ENCODE measurements at regions not wholly inside any gene's neighbourhood (a gene's known extent, or its start where the extent isn't known, plus 50 kb on each side); places are given as distances from the start of the nearest gene placed in this dataset.
"Not testable (repeated sequence)": the region's sequence is repeated elsewhere in the genome, so short reads cannot be mapped to it uniquely, and the experiment has no call there.

GRCh38 chr15:75100679-75101078 is 77.3 kb downstream of the PPCDC start:
- no peak for DNase-seq

GRCh38 chr15:75104804-75105557 is 81.6 kb downstream of the PPCDC start:
- peak in 8 of 58 donors; percentile 7 to 36 (median 20) for DNase-seq

DNA sequence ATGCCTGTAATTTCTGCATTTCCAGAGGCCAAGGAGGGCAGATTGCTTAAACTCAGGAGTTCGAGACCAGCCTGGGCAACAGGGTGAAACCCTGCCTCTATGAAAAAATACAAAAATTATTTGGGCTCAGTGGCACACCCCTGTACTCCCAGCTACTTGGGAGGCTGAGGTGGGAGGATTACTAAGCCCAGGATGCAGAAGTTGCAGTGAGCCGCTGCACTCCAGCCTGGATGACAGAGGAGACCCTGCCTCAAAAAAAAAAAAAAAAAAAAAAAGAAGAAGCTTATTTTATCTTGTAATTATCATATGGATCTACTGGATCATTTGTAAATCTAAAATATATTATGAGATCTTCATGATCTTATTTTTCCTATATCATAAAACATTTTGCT is 84.1 kb downstream of the PPCDC start:
- DNase-seq = no peak

DNA sequence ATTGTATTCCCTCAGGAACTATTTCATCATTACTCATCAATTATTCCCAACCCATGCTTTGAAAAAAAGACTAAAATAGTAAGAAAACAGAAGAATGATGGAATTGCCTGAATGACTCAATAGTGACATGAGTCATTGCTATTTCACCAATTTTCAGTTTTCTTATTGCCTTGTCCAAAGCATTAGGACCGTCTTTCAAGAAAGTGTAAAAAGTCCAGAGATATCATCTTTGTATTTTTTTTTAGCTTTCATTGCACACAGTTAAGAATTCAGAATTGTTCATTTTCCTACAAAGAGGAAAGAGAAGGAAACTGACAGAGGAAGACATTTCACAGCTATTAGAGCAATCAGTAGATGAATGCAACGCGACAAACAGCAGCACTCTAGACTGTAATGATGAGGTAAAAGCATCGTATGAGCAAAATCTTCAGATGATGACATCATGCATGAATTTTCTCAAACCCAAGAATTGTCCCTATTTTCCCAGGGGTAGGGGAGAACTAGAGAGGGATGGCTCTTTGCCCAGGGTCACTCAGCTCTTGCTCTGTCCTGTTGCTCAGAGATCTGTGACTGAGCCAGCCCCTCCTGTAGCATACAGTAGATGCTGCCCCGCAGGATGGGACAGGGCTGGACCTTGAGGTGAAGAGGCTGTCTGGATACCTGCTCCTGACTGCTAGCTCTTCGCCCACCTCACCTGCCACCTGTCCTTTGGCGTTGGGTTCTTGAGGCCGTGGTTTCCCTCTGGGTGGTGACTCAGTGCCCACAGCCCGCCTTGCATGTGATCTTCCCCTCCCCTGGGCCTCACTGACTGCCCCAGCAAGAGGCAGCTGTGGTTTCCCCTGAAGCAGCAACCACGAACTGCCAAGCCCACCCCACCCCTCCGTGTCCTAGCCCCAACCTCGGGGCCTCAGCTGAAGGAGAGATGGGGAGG is 84.8 kb downstream of the PPCDC start:
- no peak for DNase-seq

DNA sequence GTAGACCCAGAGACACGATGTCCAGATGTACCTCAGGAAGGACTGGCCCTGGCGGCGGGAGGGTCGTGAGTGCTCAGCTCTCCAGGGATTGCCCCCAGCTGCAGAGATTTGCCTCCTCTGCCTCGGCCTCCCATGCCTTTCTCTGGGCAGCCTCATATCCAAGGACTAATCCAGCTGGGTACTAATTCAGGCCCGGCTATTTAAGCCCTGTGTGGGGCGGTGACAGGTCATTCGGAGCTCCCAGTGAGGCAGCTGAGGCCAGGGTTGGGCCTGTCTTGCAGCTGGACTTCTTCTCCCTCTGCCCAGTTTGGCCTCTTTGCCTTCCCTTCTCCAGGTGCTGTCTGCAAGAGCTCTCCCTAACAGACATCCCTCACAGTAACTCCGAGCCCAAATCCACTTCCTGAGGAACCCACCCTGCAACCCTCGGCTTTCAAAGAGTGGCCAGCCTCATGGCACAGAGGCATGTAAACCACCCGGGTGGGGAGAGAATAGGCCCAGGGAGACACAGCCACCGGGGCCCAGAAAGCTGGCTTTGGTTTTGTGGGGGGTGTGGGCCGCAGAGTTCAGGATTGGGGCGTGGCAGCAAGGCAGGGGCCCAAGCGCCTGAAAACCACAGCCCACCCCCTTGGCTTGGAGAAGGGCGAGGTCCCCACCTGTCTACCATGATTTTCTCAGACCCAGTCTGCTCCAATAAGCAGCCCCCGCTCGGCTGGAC is 85.8 kb downstream of the PPCDC start:
- DNase-seq = no peak

DNA sequence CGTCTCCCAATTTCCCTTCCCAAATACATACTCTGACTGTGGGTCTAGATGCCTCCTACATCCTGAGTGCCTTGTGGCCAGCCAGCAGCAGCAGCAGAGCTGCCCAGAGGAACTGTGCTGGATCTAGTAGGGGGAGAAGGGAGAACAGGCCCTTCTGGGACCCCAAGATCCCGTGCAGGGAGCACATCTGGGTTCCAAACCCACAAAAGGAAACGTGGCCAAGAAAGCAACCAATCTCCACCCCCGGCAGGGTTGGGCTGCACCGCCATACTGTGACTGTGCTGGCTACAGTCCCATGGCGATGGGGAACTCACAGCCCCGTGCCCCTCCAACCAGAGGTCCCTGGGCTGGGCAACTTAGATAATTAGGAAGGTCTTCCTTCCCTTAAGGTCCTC is 86.3 kb downstream of the PPCDC start:
- DNase-seq = no peak

DNA sequence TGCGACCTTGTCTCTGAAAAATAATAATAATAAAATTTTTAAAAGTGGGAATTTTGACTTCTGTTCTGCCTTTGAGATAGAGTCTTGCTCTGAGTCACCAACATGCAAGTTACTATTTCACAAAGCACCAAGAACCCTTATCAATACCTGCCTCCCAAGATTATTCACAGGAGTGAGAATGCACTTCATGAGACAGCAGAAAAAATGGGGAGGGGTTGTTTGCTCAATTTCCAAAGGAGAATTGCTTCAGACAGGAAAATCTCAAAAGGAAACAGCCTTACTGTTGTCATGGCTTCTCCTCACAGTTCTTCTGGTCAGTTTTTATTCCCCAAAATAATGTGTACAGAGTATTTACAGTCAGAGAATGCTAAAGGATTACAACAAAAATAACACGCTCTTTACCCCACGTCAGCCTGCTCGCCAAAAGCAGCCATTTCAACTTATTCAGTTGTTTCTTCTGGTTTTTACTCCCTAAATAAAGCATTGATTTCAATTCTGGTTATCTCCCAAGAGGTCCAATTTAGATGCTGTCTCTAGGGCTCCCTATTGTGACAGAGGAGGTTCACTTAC is 89.0 kb downstream of the PPCDC start:
- no peak for DNase-seq

GRCh38 chr15:75112848-75113492 is 88.7 kb upstream of the C15orf39 start:
- DNase-seq = no peak

- DNase-seq = no peak
Observed at GRCh38 chr15:75114327-75114726, 87.4 kb upstream of the C15orf39 start.

DNA sequence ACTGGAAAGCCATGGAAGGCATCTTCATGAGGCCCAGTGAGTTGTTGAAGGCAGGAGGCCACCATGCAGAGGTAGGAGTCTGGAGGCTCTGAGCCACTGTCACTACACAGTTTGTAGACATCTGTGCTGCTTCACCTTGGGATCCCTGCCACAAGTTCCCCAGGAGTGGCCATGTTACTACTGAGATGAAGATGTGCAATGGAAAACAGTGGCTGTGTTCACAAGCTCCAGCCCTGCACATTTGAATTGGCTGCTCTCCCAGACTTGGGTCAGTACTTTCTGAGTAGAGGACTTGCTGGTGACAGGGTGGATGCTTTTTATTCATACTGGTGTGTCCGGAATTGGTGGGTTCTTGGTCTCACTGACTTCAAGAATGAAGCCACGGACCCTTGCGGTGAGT is 86.9 kb upstream of the C15orf39 start:
- peak in 11 of 58 donors; percentile 3 to 32 (median 16) for DNase-seq

GRCh38 chr15:75115411-75115913 is 86.2 kb upstream of the C15orf39 start:
- DNase-seq = not testable (repeated sequence)

DNA sequence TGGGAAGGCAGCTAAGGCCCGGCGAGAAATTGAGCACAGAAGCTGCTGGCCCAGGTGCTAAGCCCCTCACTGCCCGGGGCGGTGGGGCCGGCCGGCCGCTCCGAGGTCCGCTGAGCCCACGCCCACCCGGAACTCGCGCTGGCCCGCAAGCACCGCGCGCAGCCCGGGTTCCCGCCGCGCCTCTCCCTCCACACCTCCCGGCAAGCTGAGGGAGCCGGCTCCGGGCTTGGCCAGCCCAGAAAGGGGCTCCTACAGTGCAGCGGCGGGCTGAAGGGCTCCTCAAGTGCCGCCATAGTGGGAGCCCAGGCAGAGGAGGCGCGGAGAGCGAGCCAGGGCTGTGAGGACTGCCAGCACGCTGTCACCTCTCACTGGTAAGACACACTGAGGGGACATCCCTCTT is 85.5 kb upstream of the C15orf39 start:
- not testable (repeated sequence) for DNase-seq

DNA sequence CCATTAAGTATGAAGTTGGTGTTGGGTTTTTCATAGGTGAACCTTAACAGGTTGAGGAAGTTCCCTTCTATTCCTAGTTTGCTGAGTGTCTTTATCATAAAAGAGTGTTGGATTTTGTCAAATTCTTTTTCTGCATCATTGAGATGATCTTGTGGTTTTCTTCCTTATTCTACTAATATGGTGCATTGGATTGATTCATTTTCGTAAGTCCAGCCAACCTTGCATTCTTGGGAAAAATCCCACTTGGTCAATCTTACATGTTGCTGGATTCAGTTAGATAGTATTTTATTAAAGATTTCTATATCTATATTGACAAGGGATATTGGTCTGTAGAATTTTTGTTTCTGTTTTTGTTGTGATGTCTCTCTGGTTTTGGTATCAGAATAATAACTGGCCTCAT is 83.7 kb upstream of the C15orf39 start:
- no peak for DNase-seq

DNA sequence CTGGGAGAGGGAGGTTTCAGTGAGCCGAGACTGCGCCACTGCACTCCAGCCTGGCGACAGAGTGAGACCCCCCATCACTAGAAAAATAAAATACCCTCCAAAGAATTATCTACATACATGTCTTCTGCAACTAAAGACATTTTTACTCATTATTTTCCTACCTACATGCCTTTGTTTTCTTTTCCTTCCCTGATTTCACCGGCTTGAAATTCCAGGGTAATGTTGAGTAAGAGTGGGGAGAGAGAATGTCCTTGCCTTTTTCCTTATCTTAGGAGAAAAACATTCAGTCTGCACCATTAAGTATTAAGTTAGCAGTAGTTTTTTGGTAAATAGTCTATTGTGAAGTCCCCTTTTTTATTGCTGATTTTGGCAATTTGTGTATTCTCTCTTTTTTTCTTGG is 82.4 kb upstream of the C15orf39 start:
- not testable (repeated sequence) for DNase-seq

- DNase-seq = no peak
Observed at GRCh38 chr15:75121491-75121890, 80.2 kb upstream of the C15orf39 start.

DNA sequence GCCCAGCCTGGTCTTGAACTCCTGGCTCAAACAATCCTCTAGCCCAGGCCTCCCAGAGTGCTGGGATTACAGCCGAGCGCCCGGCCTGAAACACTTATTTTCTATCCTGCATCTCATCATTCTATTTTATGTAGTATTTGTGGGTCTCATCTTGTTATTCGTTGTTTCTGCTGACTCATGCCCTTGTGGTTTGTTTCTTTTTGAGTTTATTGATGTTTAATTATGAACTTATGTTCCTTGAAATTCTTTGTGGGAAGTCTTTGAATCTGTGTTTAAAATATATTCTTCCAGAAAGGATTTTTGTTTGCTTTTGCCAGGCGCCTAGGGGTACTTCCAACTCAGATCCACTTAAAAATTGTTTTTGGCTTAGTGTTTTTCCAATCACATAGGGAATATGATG is 78.3 kb upstream of the C15orf39 start:
- no peak for DNase-seq

GRCh38 chr15:75124278-75124677 is 77.4 kb upstream of the C15orf39 start:
- not testable (repeated sequence) for DNase-seq

DNA sequence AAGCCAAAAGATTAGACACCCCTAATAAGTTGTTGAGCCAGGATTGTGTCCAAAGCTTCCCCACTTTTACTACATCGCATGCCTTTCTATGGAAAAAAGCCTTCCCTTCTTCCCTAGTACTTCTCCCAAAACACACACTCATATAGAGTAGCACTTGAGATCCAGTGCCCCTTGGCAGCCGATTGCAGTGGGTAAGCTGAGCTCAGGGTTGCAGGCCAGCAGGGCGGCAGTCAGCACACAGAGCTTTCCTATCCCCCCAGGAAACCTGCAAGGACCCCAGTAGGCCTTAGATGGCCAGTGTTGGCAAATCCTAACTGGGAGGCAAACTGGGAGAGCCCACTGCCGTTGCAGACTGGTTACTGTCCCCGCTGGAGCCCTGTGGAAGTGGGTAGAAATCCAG is 75.7 kb upstream of the C15orf39 start:
- DNase-seq = no peak

DNA sequence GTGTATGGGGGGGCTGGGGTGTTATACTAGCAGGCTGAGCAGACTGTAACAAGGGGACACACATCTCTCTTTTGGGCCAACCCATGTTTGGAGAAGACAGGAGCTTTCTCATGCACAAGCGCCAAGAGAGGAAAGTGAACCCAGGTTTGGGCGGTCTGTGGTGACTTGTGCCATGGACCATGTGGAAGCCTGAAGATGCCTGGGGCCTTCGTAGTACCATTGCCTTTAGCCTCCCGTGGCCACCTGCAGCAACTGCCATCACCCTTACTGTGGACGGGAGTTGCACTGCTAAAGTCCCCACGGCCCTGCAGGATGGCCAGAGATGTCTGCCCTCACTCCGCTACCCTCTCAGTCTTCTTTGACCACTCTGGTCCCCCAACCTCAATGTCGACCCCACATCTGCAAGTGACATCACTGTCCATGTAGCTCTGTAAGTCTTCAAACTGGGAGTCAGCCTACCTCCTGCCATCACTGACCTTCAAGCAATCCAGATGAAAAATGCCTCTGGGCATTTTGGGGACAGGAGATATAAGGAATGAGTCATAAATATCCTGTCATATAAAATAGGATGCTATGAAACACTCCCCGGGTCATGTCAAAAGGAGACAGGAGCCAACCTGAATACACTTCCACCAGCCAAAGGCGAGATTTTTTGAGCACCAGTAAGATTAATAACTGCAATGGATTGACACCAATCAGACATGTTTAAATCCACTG is 74.7 kb upstream of the C15orf39 start:
- no peak for DNase-seq

DNA sequence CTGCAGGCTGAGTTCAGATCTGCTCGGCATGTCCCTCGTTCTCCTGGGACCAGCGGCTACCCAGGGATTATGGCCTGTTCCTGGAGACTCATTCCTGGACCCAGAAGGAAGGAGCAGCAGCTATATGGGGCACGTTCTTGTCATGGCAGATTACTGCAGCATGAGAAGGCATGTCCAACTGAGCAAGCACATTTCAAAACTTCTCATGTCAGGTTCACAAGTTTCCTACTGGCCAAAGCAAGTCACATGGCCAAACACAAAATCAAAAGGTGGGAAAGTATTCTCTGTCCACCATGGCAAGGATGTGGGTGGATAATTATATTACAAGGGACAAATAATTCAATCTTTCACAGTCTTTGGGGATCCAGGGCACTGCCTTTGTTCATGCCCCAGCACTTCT is 71.9 kb upstream of the C15orf39 start:
- DNase-seq = no peak

All from anterior cingulate cortex (tissue), 58 donors.